ENCODE measurements at regions not wholly inside any gene's neighbourhood (a gene's known extent, or its start where the extent isn't known, plus 50 kb on each side); places are given as distances from the start of the nearest gene placed in this dataset.

DNA sequence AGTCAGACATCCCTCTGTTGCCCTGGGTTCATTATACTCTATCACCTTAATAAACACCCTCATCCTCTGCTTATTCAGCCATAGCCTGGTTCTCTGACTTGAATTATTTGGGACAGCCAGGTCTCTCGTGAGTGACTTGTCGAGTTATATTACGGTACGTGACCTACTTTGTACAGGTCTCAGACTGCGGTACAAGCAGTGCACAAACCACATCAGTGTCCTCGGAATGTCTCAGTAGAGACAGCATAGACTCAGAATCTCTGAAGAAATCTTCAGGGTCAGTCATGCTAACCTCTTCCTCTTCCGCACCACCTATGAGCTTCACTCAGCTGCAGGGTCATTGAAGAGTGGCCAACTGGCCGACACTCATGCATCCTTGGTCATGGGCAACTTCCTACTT lies 860.8 kb downstream of the BCL11B start:
- peaks cover 17 to 25% of the 10 kb centered on the region in 2 donors for H3K27me3 Mint-ChIP-seq (ENCODE audit: low read depth in 2 of 2)
- no peak overlapping the region for H3K27ac Mint-ChIP-seq
- peak in 1 of 2 donors; percentile 16 for DNase-seq
- no peaks in the 10 kb centered on the region for H3K9me3 Mint-ChIP-seq
- H3K9me3 ChIP-seq (ENCODE audit: control insufficient read depth, insufficient read depth, low read length): no peaks in the 10 kb centered on the region
- H3K4me3 ChIP-seq (ENCODE audit: low read length): no peak overlapping the region
- no peaks in the 10 kb centered on the region for H3K36me3 Mint-ChIP-seq
- peaks cover 0 to 7% of the 10 kb centered on the region in 2 donors for H3K4me1 Mint-ChIP-seq
- H3K27ac ChIP-seq (ENCODE audit: low read length): no peak overlapping the region
- H3K27me3 ChIP-seq (ENCODE audit: control insufficient read depth, insufficient read depth, low read length): no peaks in the 10 kb centered on the region
- 79% methylated on average over 8 of the region's 8 CpGs for WGBS (ENCODE audit: insufficient coverage)
- H3K36me3 ChIP-seq (ENCODE audit: control insufficient read depth, insufficient read depth, low read length): no peaks in the 10 kb centered on the region
- TF ChIP-seq, protein P1, sequence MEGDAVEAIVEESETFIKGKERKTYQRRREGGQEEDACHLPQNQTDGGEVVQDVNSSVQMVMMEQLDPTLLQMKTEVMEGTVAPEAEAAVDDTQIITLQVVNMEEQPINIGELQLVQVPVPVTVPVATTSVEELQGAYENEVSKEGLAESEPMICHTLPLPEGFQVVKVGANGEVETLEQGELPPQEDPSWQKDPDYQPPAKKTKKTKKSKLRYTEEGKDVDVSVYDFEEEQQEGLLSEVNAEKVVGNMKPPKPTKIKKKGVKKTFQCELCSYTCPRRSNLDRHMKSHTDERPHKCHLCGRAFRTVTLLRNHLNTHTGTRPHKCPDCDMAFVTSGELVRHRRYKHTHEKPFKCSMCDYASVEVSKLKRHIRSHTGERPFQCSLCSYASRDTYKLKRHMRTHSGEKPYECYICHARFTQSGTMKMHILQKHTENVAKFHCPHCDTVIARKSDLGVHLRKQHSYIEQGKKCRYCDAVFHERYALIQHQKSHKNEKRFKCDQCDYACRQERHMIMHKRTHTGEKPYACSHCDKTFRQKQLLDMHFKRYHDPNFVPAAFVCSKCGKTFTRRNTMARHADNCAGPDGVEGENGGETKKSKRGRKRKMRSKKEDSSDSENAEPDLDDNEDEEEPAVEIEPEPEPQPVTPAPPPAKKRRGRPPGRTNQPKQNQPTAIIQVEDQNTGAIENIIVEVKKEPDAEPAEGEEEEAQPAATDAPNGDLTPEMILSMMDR (IDR thresholded peaks at IDR 0.05): no peak
- H3K4me1 ChIP-seq (ENCODE audit: control insufficient read depth, insufficient read depth, low read length): no peaks in the 10 kb centered on the region
- no peak for ATAC-seq
- intact Hi-C loops (cut with micrococcal nuclease): no loop called here
- no peak overlapping the region for H3K4me3 Mint-ChIP-seq

DNA sequence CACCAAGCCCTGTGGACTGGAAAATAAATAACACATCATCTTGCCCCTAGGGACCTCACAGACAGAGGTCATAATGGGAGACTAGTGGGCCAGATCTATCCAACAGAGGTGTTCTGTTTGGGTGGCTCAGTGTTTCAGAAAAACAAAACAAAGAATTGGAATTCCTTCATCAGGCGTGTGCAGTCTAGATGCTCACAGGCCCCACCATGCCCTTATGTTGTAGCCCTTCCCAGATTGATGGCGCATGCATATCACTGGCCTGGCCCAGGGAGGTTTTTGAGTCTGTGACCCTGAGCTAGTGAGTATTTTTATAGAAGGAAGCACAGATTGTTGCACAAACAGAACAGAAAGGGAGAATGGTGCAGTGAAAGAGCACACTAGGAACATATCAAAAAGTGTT lies 859.6 kb downstream of the BCL11B start:
- intact Hi-C loops (cut with micrococcal nuclease): no loop called here
- H3K27ac Mint-ChIP-seq: no peak overlapping the region
- 98% methylated on average over 2 of the region's 2 CpGs for WGBS (ENCODE audit: insufficient coverage)

DNA sequence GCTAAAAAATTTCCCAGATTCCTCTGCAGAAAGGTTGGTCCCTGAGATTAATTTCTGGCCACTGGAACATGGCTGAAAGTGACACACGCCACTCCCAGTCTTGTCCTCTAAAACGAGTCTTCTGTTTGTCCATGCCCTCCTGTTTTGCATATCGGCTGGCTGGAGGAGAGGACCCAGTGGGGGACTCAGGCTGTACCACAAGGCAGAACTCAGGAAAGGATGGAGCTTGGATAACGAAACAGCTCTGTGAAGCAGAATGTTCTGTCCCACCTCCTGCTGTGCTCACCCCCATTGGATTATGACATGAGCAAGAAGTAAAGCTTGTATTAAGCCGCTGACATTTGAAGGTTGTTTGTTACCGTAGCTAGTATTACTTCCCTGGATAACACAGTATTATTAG lies 856.2 kb downstream of the BCL11B start:
- DNase-seq (no peak), ATAC-seq (no peak)
- TF ChIP-seq, protein P1 (IDR thresholded peaks at IDR 0.05): no peak
- no peaks in the 10 kb centered on the region for H3K4me1 ChIP-seq (ENCODE audit: control insufficient read depth, insufficient read depth, low read length)
- intact Hi-C loops (cut with micrococcal nuclease): no loop called here
- Mint-ChIP-seq H3K27me3 (ENCODE audit: low read depth in 2 of 2) (peaks cover 0 to 6% of the 10 kb centered on the region in 2 donors), H3K27ac (no peak overlapping the region), H3K4me1 (peaks cover 0 to 7% of the 10 kb centered on the region in 2 donors), H3K4me3 (no peak overlapping the region), H3K36me3 (no peaks in the 10 kb centered on the region), H3K9me3 (no peaks in the 10 kb centered on the region)
- H3K4me3 ChIP-seq (ENCODE audit: low read length): no peak overlapping the region
- no peaks in the 10 kb centered on the region for H3K9me3 ChIP-seq (ENCODE audit: control insufficient read depth, insufficient read depth, low read length)
- H3K27me3 ChIP-seq (ENCODE audit: control insufficient read depth, insufficient read depth, low read length): no peaks in the 10 kb centered on the region
- no peak overlapping the region for H3K27ac ChIP-seq (ENCODE audit: low read length)
- WGBS (ENCODE audit: insufficient coverage): 82% methylated on average over 6 of the region's 6 CpGs
- no peaks in the 10 kb centered on the region for H3K36me3 ChIP-seq (ENCODE audit: control insufficient read depth, insufficient read depth, low read length)

More for the DNA sequence above, 859.6 kb downstream of the BCL11B start:
- H3K36me3 Mint-ChIP-seq: no peaks in the 10 kb centered on the region
- Histone ChIP-seq H3K4me3 (ENCODE audit: low read length) (no peak overlapping the region), H3K36me3 (ENCODE audit: control insufficient read depth, insufficient read depth, low read length) (no peaks in the 10 kb centered on the region), H3K27me3 (ENCODE audit: control insufficient read depth, insufficient read depth, low read length) (no peaks in the 10 kb centered on the region), H3K9me3 (ENCODE audit: control insufficient read depth, insufficient read depth, low read length) (no peaks in the 10 kb centered on the region), H3K27ac (ENCODE audit: low read length) (no peak overlapping the region), H3K4me1 (ENCODE audit: control insufficient read depth, insufficient read depth, low read length) (no peaks in the 10 kb centered on the region)
- TF ChIP-seq, protein P1 (IDR thresholded peaks at IDR 0.05): no peak
- DNase-seq (no peak), ATAC-seq (no peak)
- no peaks in the 10 kb centered on the region for H3K9me3 Mint-ChIP-seq
- H3K4me3 Mint-ChIP-seq: no peak overlapping the region
- peaks cover 12 to 15% of the 10 kb centered on the region in 2 donors for H3K27me3 Mint-ChIP-seq (ENCODE audit: low read depth in 2 of 2)
- H3K4me1 Mint-ChIP-seq: peaks cover 0 to 7% of the 10 kb centered on the region in 2 donors

DNA sequence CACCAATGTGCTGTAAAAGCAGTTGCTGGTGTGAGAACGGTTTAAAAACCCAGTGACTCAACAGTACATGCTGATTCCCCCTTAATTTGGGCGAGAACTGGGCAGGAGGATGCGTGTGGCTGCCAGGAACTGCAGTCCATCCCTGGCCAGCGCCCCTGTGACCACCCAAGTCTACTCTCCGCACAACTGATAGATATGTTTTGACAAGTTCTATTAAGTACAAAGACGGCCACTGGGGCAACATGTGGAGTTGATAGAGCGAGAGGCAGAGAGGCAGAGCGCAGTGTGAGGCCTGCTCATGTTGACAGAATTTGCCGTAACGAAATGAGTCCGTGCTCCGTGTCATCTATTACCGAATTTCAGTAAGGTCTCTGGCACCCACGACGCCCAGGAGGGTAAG lies 855.0 kb downstream of the BCL11B start:
- Mint-ChIP-seq H3K36me3 (no peaks in the 10 kb centered on the region), H3K9me3 (no peaks in the 10 kb centered on the region), H3K4me1 (no peaks in the 10 kb centered on the region), H3K4me3 (no peak overlapping the region), H3K27me3 (ENCODE audit: low read depth in 2 of 2) (peaks cover 3 to 10% of the 10 kb centered on the region in 2 donors), H3K27ac (no peak overlapping the region)
- Histone ChIP-seq H3K9me3 (ENCODE audit: control insufficient read depth, insufficient read depth, low read length) (no peaks in the 10 kb centered on the region), H3K27me3 (ENCODE audit: control insufficient read depth, insufficient read depth, low read length) (no peaks in the 10 kb centered on the region), H3K4me3 (ENCODE audit: low read length) (no peak overlapping the region), H3K4me1 (ENCODE audit: control insufficient read depth, insufficient read depth, low read length) (no peaks in the 10 kb centered on the region), H3K27ac (ENCODE audit: low read length) (no peak overlapping the region), H3K36me3 (ENCODE audit: control insufficient read depth, insufficient read depth, low read length) (no peaks in the 10 kb centered on the region)
- ATAC-seq (no peak), DNase-seq (no peak)
- WGBS (ENCODE audit: insufficient coverage): 89% methylated on average over 15 of the region's 15 CpGs
- TF ChIP-seq, protein P1 (IDR thresholded peaks at IDR 0.05): no peak
- intact Hi-C loops (cut with micrococcal nuclease): no loop called here
